ENCODE measurements at regions not wholly inside any gene's neighbourhood (a gene's known extent, or its start where the extent isn't known, plus 50 kb on each side); places are given as distances from the start of the nearest gene placed in this dataset.

DNA sequence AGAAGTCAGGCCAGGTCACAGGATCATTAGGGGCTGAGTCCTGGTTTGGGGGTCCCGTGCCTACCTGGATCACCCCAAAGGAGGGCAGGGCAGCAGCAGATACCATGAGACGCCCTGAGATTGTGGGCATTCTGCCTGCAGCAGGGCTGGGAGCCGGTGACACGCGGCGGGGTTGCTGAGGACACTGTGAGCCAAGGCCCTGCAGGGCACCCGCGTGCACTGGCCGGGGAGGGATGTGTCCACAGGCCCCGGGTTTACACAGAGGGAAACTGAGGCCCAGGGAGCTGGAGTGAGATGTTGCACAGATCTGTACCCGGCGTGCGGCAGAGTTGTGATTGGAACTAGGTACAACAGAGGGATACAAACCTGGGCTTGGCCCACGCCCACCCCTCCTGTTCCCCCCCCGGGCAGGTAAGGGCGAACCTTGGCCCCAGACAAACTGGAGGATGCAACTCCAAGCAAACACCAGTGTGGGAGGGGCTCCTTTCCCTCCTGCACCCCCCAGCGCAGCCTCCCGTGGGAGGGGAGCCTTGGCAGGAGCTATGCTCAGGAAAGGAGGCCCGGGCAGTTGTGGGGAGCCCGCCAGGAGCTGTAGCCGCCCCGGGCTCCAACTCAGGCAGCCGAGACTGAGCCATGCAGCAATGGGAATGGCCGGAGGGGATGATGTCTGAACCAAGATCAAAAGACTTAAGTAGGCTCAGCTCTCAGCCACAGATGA lies 91.3 kb downstream of the ENGASE start:
- DNase-seq (ENCODE audit: low read depth, low spot score) = no peak
- TF ChIP-seq SIN3A (IDR thresholded peaks at IDR 0.05; ENCODE audit: borderline replicate concordance, insufficient read depth, low read depth, low read length) = no peak
- TF ChIP-seq, protein P1, sequence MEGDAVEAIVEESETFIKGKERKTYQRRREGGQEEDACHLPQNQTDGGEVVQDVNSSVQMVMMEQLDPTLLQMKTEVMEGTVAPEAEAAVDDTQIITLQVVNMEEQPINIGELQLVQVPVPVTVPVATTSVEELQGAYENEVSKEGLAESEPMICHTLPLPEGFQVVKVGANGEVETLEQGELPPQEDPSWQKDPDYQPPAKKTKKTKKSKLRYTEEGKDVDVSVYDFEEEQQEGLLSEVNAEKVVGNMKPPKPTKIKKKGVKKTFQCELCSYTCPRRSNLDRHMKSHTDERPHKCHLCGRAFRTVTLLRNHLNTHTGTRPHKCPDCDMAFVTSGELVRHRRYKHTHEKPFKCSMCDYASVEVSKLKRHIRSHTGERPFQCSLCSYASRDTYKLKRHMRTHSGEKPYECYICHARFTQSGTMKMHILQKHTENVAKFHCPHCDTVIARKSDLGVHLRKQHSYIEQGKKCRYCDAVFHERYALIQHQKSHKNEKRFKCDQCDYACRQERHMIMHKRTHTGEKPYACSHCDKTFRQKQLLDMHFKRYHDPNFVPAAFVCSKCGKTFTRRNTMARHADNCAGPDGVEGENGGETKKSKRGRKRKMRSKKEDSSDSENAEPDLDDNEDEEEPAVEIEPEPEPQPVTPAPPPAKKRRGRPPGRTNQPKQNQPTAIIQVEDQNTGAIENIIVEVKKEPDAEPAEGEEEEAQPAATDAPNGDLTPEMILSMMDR (IDR thresholded peaks at IDR 0.05) = no peak
- TF ChIP-seq TCF7L2 (IDR thresholded peaks at IDR 0.05; ENCODE audit: low read depth, low read length) = no peak
- TF ChIP-seq, protein P2, sequence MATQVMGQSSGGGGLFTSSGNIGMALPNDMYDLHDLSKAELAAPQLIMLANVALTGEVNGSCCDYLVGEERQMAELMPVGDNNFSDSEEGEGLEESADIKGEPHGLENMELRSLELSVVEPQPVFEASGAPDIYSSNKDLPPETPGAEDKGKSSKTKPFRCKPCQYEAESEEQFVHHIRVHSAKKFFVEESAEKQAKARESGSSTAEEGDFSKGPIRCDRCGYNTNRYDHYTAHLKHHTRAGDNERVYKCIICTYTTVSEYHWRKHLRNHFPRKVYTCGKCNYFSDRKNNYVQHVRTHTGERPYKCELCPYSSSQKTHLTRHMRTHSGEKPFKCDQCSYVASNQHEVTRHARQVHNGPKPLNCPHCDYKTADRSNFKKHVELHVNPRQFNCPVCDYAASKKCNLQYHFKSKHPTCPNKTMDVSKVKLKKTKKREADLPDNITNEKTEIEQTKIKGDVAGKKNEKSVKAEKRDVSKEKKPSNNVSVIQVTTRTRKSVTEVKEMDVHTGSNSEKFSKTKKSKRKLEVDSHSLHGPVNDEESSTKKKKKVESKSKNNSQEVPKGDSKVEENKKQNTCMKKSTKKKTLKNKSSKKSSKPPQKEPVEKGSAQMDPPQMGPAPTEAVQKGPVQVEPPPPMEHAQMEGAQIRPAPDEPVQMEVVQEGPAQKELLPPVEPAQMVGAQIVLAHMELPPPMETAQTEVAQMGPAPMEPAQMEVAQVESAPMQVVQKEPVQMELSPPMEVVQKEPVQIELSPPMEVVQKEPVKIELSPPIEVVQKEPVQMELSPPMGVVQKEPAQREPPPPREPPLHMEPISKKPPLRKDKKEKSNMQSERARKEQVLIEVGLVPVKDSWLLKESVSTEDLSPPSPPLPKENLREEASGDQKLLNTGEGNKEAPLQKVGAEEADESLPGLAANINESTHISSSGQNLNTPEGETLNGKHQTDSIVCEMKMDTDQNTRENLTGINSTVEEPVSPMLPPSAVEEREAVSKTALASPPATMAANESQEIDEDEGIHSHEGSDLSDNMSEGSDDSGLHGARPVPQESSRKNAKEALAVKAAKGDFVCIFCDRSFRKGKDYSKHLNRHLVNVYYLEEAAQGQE (IDR thresholded peaks at IDR 0.05; ENCODE audit: insufficient read depth in 1 of 2, low read depth in 2 of 2, low read length in 1 of 2) = no peak
- no peak for TF ChIP-seq POLR2AphosphoS5 (IDR thresholded peaks at IDR 0.05; ENCODE audit: low read depth, low read length)
- Histone ChIP-seq H3K9me3 (ENCODE audit: control insufficient read depth, insufficient read depth, low read depth, low read length) (no peaks in the 10 kb centered on the region), H3K27me3 (ENCODE audit: control insufficient read depth, insufficient read depth, low read length) (peaks cover 7% of the 10 kb centered on the region; the same call in 1 of the 2 replicates), H3K36me3 (ENCODE audit: control insufficient read depth, insufficient read depth, low read length) (no peaks in the 10 kb centered on the region), H3K27ac (ENCODE audit: low read length) (no peak overlapping the region), H3K4me3 (ENCODE audit: low read depth in 2 of 2, low read length in 2 of 2) (no peak overlapping the region), H3K4me1 (ENCODE audit: control insufficient read depth, insufficient read depth, low read length) (no peaks in the 10 kb centered on the region)
- no peak for ATAC-seq
- intact Hi-C loops (cut with micrococcal nuclease; ENCODE audit: unreplicated experiment) = loop anchor here (5.0 kb wide), 1 partner anchor 74 kb away; no protein-coding TSS in a partner anchor
- ChIA-PET POLR2A (interaction anchor here (0.6 kb wide), 1 partner anchor 106 kb away, joined by 3 read pairs; no protein-coding TSS in a partner anchor), CTCF (interaction anchor here (0.5 kb wide), 1 partner anchor 300 kb away, joined by 4 read pairs; no protein-coding TSS in a partner anchor)
- in situ Hi-C loops (cut with HindIII; ENCODE audit: low pct_unique_long_range_greater_than_20kb, low sequenced_read_pairs) = no loop called here
- no TSS peak for BruUV-seq (replicated peaks)

DNA sequence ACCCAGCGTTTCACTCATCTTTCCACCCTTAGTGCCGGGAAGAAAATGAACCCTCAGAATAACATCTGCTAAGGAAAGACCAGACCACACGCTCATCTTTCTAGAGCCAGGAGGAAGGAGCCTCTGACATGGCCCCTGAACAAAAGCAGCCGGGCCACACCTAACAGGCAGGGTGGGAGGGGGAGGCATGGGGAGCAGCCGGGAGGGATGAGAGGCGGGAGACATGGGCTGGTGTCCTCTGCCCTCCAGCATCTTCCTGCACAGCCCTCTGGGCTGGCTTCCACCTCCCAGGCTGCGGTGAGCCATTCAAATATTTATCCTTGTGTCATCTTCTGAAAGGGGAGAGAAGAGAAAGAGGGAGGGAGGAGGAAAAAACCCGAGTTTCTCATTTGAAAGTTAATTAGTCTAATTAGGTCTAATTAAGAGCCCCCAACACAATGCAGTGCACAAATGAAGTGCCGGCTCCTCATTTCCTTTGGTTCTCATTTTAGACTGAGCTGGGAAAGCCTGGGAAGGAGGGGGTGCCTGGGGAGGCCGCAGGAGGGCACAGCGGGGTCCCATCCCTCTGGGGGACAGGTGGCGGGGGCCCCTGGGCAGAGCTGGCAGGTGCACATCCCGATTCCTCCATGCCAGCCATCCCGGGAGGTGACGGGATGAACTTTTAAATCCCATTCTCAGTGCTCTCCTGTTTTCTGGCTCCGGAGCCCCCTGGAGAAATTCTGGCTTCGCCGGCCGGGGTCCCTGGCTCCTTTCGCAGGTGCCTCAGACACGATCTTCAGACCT lies 90.5 kb downstream of the ENGASE start:
- Histone ChIP-seq H3K4me1 (ENCODE audit: control insufficient read depth, insufficient read depth, low read length) (no peaks in the 10 kb centered on the region), H3K9me3 (ENCODE audit: control insufficient read depth, insufficient read depth, low read depth, low read length) (no peaks in the 10 kb centered on the region), H3K36me3 (ENCODE audit: control insufficient read depth, insufficient read depth, low read length) (no peaks in the 10 kb centered on the region), H3K27me3 (ENCODE audit: control insufficient read depth, insufficient read depth, low read length) (peaks cover 3% of the 10 kb centered on the region; the same call in 1 of the 2 replicates), H3K4me3 (ENCODE audit: low read depth in 2 of 2, low read length in 2 of 2) (no peak overlapping the region), H3K27ac (ENCODE audit: low read length) (no peak overlapping the region)
- in situ Hi-C loops (cut with HindIII; ENCODE audit: low pct_unique_long_range_greater_than_20kb, low sequenced_read_pairs) (no loop called here), intact Hi-C loops (cut with micrococcal nuclease; ENCODE audit: unreplicated experiment) (loop anchor here (5.0 kb wide), 1 partner anchor 73 kb away; no protein-coding TSS in a partner anchor)
- DNase-seq (ENCODE audit: low read depth, low spot score) (no peak), ATAC-seq (no peak)
- TF ChIP-seq, protein P2 (IDR thresholded peaks at IDR 0.05; ENCODE audit: insufficient read depth in 1 of 2, low read depth in 2 of 2, low read length in 1 of 2) = no peak
- TF ChIP-seq SIN3A (IDR thresholded peaks at IDR 0.05; ENCODE audit: borderline replicate concordance, insufficient read depth, low read depth, low read length) (no peak), TCF7L2 (IDR thresholded peaks at IDR 0.05; ENCODE audit: low read depth, low read length) (no peak), POLR2AphosphoS5 (IDR thresholded peaks at IDR 0.05; ENCODE audit: low read depth, low read length) (no peak)
- TF ChIP-seq, protein P1 (IDR thresholded peaks at IDR 0.05) = no peak
- POLR2A ChIA-PET = no interaction called here
- BruUV-seq (replicated peaks) = no TSS peak
- CTCF ChIA-PET = no interaction called here
